ENCODE measurements at regions not wholly inside any gene's neighbourhood (a gene's known extent, or its start where the extent isn't known, plus 50 kb on each side); places are given as distances from the start of the nearest gene placed in this dataset.

DNA sequence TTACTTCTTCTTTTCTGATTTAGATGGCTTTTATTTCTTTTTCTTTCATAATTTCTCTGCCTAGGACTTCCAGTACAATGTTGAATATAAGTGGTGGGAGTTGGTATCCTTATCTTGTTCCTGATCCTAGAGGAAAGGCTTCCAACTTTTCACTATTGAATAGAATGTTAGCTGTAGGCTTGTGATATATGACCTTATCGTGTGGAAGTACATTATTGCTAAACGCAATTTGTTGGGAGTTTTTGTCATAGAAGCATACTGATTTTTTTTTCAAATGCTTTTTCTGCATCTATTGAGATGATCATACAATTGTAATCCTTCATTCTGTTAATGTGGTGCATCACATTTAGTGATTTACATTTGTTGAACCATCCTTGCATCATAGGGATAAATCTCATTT, 79.5 kb downstream of the FASLG start:
- H3K4me3 ChIP-seq (ENCODE audit: low read depth, low read length), result no peak overlapping the region
- TF ChIP-seq, protein P1, sequence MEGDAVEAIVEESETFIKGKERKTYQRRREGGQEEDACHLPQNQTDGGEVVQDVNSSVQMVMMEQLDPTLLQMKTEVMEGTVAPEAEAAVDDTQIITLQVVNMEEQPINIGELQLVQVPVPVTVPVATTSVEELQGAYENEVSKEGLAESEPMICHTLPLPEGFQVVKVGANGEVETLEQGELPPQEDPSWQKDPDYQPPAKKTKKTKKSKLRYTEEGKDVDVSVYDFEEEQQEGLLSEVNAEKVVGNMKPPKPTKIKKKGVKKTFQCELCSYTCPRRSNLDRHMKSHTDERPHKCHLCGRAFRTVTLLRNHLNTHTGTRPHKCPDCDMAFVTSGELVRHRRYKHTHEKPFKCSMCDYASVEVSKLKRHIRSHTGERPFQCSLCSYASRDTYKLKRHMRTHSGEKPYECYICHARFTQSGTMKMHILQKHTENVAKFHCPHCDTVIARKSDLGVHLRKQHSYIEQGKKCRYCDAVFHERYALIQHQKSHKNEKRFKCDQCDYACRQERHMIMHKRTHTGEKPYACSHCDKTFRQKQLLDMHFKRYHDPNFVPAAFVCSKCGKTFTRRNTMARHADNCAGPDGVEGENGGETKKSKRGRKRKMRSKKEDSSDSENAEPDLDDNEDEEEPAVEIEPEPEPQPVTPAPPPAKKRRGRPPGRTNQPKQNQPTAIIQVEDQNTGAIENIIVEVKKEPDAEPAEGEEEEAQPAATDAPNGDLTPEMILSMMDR (IDR thresholded peaks at IDR 0.05; ENCODE audit: low read depth, low read length), result no peak

DNA sequence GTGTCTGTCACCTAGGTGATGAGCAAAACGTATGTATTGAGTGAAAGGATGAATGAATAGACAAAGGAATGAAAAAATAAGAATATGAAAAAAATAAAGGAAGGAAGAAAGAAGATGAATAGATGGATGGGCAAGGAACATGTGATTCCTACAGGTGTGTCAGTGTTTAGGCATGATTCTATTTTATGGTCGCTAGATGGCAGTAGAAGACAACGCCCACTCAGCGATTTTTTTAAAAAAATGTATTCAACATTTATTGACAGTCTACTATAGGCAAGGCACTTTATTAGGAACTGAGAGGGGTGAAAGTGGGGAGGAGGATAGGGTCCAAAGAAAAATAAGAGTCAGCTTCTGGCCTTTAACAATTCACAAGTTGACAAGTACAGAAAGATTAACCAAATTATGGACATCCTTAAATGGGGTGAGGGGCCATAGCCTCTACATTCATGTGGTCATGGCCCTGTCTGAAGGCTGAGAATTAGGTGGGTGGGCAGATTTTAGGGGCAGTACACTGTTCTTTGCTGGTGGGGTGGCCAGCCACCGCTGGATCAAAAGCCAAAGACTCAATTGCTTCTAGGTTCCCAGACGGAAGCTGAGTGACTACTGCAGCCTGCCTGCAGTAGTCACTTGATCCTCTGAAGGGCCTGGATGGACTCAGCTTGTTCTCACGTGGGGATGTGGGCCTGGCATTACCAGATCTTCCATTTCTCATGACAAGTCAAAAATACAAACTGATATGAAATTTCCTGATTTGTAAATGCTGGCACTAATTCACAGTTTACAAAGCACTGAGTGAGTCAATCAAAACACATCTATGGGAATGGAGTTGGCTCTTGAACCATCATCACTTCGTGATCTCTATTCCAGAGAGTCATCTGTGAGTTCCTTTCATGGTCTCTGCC, 83.9 kb downstream of the FASLG start:
- no peak overlapping the region for H3K4me3 ChIP-seq (ENCODE audit: low read depth, low read length)
- TF ChIP-seq, protein P1 (IDR thresholded peaks at IDR 0.05; ENCODE audit: low read depth, low read length), result peak; percentile 33

DNA sequence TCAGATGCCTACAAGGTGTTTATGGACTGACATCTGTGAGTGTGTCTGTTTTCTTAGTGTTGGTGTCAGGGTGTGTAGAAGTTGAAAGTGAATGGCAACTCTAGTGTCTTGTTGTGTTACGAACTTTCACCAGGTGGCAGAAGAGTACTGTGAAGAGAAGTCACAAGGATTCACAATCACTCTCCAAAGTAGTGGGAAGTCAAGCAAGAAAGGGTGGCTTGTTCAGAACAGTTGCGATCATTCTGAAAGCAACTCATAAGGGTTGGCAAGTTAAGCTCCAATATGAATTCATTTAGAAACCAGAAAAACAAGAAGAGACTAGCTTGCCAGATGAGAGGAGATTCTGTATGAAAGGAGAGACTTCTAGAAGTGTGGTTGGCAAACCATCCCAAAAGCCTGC, 86.1 kb downstream of the FASLG start:
- no peak overlapping the region for H3K4me3 ChIP-seq (ENCODE audit: low read depth, low read length)
- TF ChIP-seq, protein P1 (IDR thresholded peaks at IDR 0.05; ENCODE audit: low read depth, low read length), result peak; percentile 41; the same call in 1 of the 2 replicates

DNA sequence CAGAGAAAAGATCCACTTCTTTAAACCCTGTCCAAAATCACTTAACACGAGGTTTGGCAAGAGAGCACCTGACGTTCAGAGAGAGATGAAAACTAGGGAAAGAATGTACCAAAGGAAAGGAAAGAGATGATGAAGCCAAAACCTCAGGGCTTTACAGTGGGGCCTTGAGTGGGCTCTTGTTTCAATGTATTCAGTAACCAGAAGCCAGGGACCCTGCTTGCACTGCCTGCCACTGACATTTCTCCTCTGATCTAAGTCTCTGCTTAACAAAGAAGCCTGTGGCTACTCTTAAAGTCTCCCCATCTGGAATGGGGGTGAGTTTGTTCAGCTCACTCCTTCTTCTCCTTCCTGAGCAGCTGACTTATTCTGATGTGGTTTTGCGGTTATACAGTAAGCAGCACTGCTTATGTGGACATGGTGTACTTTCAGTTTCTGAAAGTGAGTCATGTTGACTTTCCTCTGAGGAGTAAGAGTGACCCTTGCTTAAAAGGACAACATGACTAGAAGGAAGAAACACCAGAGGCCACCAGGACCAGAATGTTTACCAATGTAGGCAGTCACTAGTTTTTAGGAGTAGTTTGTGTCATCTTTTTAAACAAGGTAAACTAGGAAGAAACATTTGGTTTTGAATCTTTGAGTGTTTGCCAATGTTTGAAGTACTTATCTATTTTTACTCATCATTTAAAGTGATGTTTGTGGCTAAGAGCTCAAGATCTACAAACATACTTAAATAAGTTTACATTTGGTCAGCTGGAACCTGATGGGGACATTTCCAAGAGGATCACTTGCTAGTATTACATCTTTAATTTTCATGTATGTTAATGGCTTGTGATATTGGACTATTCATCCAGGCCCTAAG, 87.4 kb downstream of the FASLG start:
- TF ChIP-seq, protein P1 (IDR thresholded peaks at IDR 0.05; ENCODE audit: low read depth, low read length), result no peak
- H3K4me3 ChIP-seq (ENCODE audit: low read depth, low read length), result no peak overlapping the region

DNA sequence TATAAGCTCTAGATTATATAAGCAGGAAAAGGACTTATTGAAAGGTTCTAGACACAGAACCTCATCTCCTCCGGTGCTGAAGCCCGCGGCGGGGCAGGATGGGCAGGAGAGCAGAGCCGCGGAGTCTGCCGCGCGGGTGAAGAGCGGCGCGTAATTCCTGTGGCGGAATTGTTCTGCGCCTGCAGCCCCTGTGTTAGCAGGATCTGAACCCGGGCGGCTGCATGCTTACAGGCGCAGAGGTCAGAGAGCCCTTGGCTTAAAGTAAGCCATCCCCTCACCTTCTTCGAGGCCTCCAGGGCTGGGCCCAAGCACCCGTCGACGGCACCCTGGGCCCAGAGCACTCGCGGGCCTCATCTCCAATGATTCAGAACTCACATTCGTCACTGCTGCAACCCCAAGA, 89.3 kb downstream of the FASLG start:
- TF ChIP-seq, protein P1 (IDR thresholded peaks at IDR 0.05; ENCODE audit: low read depth, low read length), result no peak
- H3K4me3 ChIP-seq (ENCODE audit: low read depth, low read length), result no peak overlapping the region

DNA sequence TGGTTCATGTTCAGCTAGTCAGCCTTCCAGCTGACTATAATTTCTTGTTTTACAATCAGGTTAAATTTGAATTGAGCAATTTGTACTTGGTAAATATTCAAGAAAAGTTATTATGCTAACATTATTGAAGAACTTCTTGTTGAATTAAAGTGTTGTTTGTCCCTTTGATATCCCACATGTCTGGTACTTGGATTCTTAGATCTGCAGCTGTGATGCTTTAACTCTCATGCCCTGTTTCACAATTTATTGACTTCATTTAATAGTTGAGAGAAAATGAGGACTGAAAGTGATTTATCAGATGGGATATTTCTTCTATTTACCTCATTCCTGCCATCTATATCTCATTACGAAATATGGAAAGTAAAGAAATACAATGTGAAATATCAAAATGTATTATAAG, 92.8 kb downstream of the FASLG start:
- TF ChIP-seq, protein P1 (IDR thresholded peaks at IDR 0.05; ENCODE audit: low read depth, low read length), result no peak
- no peak overlapping the region for H3K4me3 ChIP-seq (ENCODE audit: low read depth, low read length)

DNA sequence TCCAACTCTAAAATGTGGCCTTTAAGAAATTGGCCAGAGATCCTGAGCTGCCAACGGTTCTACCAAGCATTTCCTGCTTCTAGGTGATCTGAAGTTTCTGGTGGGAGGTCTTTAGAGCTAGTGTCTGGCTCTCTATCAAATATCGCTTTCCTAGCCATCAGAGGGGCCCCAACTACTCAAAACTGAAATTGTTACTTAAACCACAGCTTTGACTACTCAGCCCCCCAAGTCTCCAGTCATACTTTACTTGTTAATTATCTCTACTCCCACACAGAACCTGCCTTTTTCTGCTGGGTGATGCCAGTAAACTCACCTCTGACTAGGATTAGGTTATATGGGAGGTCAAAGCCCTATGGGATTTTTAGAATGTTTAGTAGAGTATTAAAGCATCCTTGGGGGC, 95.1 kb downstream of the FASLG start:
- H3K4me3 ChIP-seq (ENCODE audit: low read depth, low read length), result no peak overlapping the region
- TF ChIP-seq, protein P1 (IDR thresholded peaks at IDR 0.05; ENCODE audit: low read depth, low read length), result no peak
